H1 (cell line): ENCODE measurements at regions not wholly inside any gene's neighbourhood (a gene's known extent, or its start where the extent isn't known, plus 50 kb on each side); places are given as distances from the start of the nearest gene placed in this dataset.

Experiments used
- CTCF ChIA-PET: fragments of 300-600 bp; sonication (Branson Sonifier 250); formaldehyde crosslinking; loops from one replicate; lab custom pipeline; 2021; ENCODE audit not compliant: partially characterized antibody; lab: Charles Lee
- POLR2A ChIA-PET: fragments of 300-600 bp; sonication (Branson Sonifier 250); formaldehyde crosslinking; loops from one replicate; lab custom pipeline; 2021; ENCODE audit warnings: inconsistent platforms; ENCODE audit not compliant: partially characterized antibody; lab: Charles Lee
- DNase-seq, 2 experiments: peaks; one replicate each; pipeline versions ENCODE4 v3.0.0 to v3.0.0-alpha.2; 2010 to 2022; ENCODE audit warnings: low spot score in 2 of 2, low read depth in 1 of 2, mixed read lengths in 1 of 2
- FAIRE-seq: peaks from 2 replicates; lab custom pipeline; 2011; peaks lifted over from hg19 to GRCh38; lab: Jason Lieb, UNC
- H2AFZ ChIP-seq: 2 replicates; pipeline ENCODE4 v1.8.1; 2012; ENCODE audit warnings: low read length, inconsistent platforms
- H2AK5ac ChIP-seq: 2 replicates; pipeline ENCODE4 v1.6.1; 2013; ENCODE audit warnings: low read depth, low read length
- H2BK120ac ChIP-seq: replicated peaks from 2 replicates; pipeline ENCODE3; 2013; ENCODE audit warnings: low read depth, low read length, inconsistent platforms
- H2BK12ac ChIP-seq: 2 replicates; pipeline ENCODE4 v1.6.1; 2013; ENCODE audit warnings: low read depth, low read length
- H2BK15ac ChIP-seq: 2 replicates; pipeline ENCODE4 v1.6.1; 2013; ENCODE audit warnings: low read length
- H2BK20ac ChIP-seq: 2 replicates; pipeline ENCODE4 v1.6.1; 2013; ENCODE audit warnings: low read length
- H2BK5ac ChIP-seq: 2 replicates; pipeline ENCODE4 v1.6.1; 2013; ENCODE audit warnings: low read depth, low read length
- H3K14ac ChIP-seq: 2 replicates; pipeline ENCODE4 v1.6.1; 2013; ENCODE audit warnings: inconsistent platforms; ENCODE audit not compliant: insufficient read length
- H3K18ac ChIP-seq: 2 replicates; pipeline ENCODE4 v1.6.1; 2013; ENCODE audit warnings: low read length; ENCODE audit errors: extremely low read depth
- H3K23ac ChIP-seq: 2 replicates; pipeline ENCODE4 v1.6.1; 2013; ENCODE audit warnings: inconsistent platforms; ENCODE audit not compliant: insufficient read length
- H3K23me2 ChIP-seq: 2 replicates; pipeline ENCODE4 v1.6.1; 2013; ENCODE audit warnings: low read depth, low read length
- H3K27ac ChIP-seq: 2 replicates; pipeline ENCODE4 v1.6.1; 2011; ENCODE audit warnings: low read depth, low read length, inconsistent platforms
- H3K27me3 ChIP-seq, 4 experiments: replicated peaks in 1 of 4; 1 replicate in 1 of 4; 2 replicates in 3 of 4; pipeline versions ENCODE4 v1.6.1 to v1.8.1; 2011 to 2013; ENCODE audit warnings: low read length in 3 of 4, mild to moderate bottlenecking in 3 of 4, inconsistent platforms in 2 of 4, mixed read lengths in 2 of 4, moderate library complexity in 1 of 4; ENCODE audit not compliant: control insufficient read depth in 3 of 4, insufficient read depth in 3 of 4; ENCODE audit errors: extremely low read depth in 1 of 4
- H3K36me3 ChIP-seq, 4 experiments: 2 replicates each; pipeline versions ENCODE4 v1.6.1 to v1.8.1; 2011 to 2013; ENCODE audit warnings: mild to moderate bottlenecking in 4 of 4, low read length in 3 of 4, moderate library complexity in 2 of 4, control low read depth in 1 of 4, inconsistent platforms in 1 of 4; ENCODE audit not compliant: insufficient read depth in 4 of 4, control insufficient read depth in 2 of 4
- H3K4ac ChIP-seq: replicated peaks from 2 replicates; pipeline ENCODE3; 2013; ENCODE audit warnings: low read length, low read depth, mixed read lengths, inconsistent platforms; ENCODE audit not compliant: insufficient read length
- H3K4me1 ChIP-seq, 4 experiments: replicated peaks in 1 of 4; 1 replicate in 1 of 4; 2 replicates in 3 of 4; pipeline versions ENCODE4 v1.6.1 to v1.8.1; 2011 to 2013; ENCODE audit warnings: low read length in 3 of 4, inconsistent platforms in 2 of 4, mixed read lengths in 1 of 4; ENCODE audit not compliant: insufficient read depth in 4 of 4, control insufficient read depth in 3 of 4
- H3K4me2 ChIP-seq, 2 experiments: 2 replicates each; pipeline versions ENCODE4 v1.6.1 to v1.8.1; 2011 to 2013; ENCODE audit warnings: low read depth in 2 of 2, low read length in 2 of 2, control low read depth in 1 of 2, inconsistent platforms in 1 of 2, mild to moderate bottlenecking in 1 of 2; ENCODE audit not compliant: insufficient read depth in 1 of 2
- H3K4me3 ChIP-seq, 4 experiments: fragments of 200-600, 300-600 bp in 1 of 4; sonication (generic), shearing (Covaris generic), sonication (Bioruptor Twin) in 1 of 4; 2 replicates each; pipeline versions ENCODE4 v1.5.1 to v1.8.1; 2011 to 2016; ENCODE audit warnings: low read length in 4 of 4, low read depth in 3 of 4, control low read depth in 2 of 4, inconsistent platforms in 2 of 4, mild to moderate bottlenecking in 2 of 4, mixed read lengths in 1 of 4, moderate library complexity in 1 of 4; ENCODE audit not compliant: insufficient read depth in 2 of 4; ENCODE audit errors: extremely low read depth in 1 of 4
- H3K56ac ChIP-seq: replicated peaks from 2 replicates; pipeline ENCODE3; 2013; ENCODE audit warnings: low read depth, mild to moderate bottlenecking, mixed read lengths, low read length, inconsistent platforms; ENCODE audit not compliant: insufficient read length
- H3K79me1 ChIP-seq: 2 replicates; pipeline ENCODE4 v1.6.1; 2013; ENCODE audit warnings: low read depth, low read length, control low read depth
- H3K79me2 ChIP-seq, 2 experiments: 2 replicates each; pipeline versions ENCODE4 v1.6.1 to v1.8.1; 2012 to 2013; ENCODE audit warnings: low read length in 2 of 2, mild to moderate bottlenecking in 2 of 2, inconsistent platforms in 1 of 2; ENCODE audit not compliant: insufficient read depth in 2 of 2, control insufficient read depth in 1 of 2
- H3K9ac ChIP-seq, 4 experiments: replicated peaks in 1 of 4; 1 replicate in 1 of 4; 2 replicates in 3 of 4; pipeline versions ENCODE4 v1.6.1 to v1.8.1; 2011 to 2013; ENCODE audit warnings: low read depth in 3 of 4, low read length in 3 of 4, control low read depth in 2 of 4, mild to moderate bottlenecking in 2 of 4, moderate library complexity in 2 of 4, inconsistent platforms in 1 of 4; ENCODE audit errors: extremely low read depth in 1 of 4
- H3K9me3 ChIP-seq, 2 experiments: 2 replicates each; pipeline versions ENCODE4 v1.6.1 to v1.8.1; 2012 to 2013; ENCODE audit warnings: mild to moderate bottlenecking in 2 of 2, moderate library complexity in 2 of 2, control low read depth in 1 of 2, inconsistent platforms in 1 of 2, low read depth in 1 of 2, low read length in 1 of 2, mixed read lengths in 1 of 2; ENCODE audit not compliant: insufficient read depth in 2 of 2
- H4K20me1 ChIP-seq, 2 experiments: replicated peaks in 1 of 2; 2 replicates each; pipeline versions ENCODE3 to v1.8.1; 2011 to 2013; ENCODE audit warnings: inconsistent platforms in 2 of 2, low read length in 2 of 2, mild to moderate bottlenecking in 1 of 2; ENCODE audit not compliant: insufficient read depth in 2 of 2, control insufficient read depth in 1 of 2
- H4K5ac ChIP-seq: 2 replicates; pipeline ENCODE4 v1.6.1; 2013; ENCODE audit warnings: low read length, low read depth, mixed read lengths, inconsistent platforms; ENCODE audit not compliant: insufficient read length
- H4K8ac ChIP-seq: 2 replicates; pipeline ENCODE4 v1.8.0; 2013; ENCODE audit warnings: mild to moderate bottlenecking, moderate library complexity, low read length, inconsistent platforms; ENCODE audit not compliant: insufficient read depth; ENCODE audit errors: extremely low read depth
- H4K91ac ChIP-seq: replicated peaks from 2 replicates; pipeline ENCODE3; 2013; ENCODE audit warnings: low read length, mixed read lengths, inconsistent platforms; ENCODE audit not compliant: insufficient read length
- HDAC6 ChIP-seq: IDR thresholded peaks from one replicate; pipeline ENCODE4 v1.7.1; 2012; ENCODE audit warnings: low read depth, mild to moderate bottlenecking, inconsistent platforms, low read length, moderate library complexity
- JUN ChIP-seq: IDR thresholded peaks from 2 replicates; pipeline ENCODE4 v1.6.1; 2011; ENCODE audit warnings: low read depth, mild to moderate bottlenecking, improper control_type of control experiment, low read length
- POLR2A ChIP-seq, 2 experiments: IDR thresholded peaks; 1 replicate in 1 of 2; 2 replicates in 1 of 2; pipeline ENCODE4 v1.6.1; 2011; ENCODE audit warnings: low read depth in 2 of 2, low read length in 2 of 2, mild to moderate bottlenecking in 2 of 2; ENCODE audit errors: control extremely low read depth in 1 of 2
- SIRT6 ChIP-seq: IDR thresholded peaks from one replicate; pipeline ENCODE4 v1.7.1; 2012; ENCODE audit warnings: low read length, inconsistent platforms
- SP1 ChIP-seq: IDR thresholded peaks from 2 replicates; pipeline ENCODE4 v1.6.1; 2011; ENCODE audit warnings: low read depth, low read length
- TAF1 ChIP-seq: IDR thresholded peaks from 2 replicates; pipeline ENCODE4 v1.6.1; 2011; ENCODE audit warnings: mild to moderate bottlenecking, low read depth, low read length
- WGBS, 2 experiments: shearing (Covaris generic) in 1 of 2; methylation state at CpG; one replicate each; pipeline versions ENCODE4 v1.1.6 to v1.1.7; 2013 to 2015; ENCODE audit warnings: low lambda C conversion rate in 2 of 2, mixed read lengths in 2 of 2, inconsistent platforms in 1 of 2, low coverage in 1 of 2, missing lambda C conversion rate in 1 of 2; ENCODE audit not compliant: insufficient replicate concordance in 2 of 2, insufficient coverage in 1 of 2, insufficient read length in 1 of 2; ENCODE audit errors: extremely low coverage in 1 of 2, missing lambda C conversion rate in 1 of 2; 5-methylcytosine and 5-hydroxymethylcytosine counted together

- Histone ChIP-seq H2BK12ac (no peak overlapping the region), H3K4me2 (no peak overlapping the region), H3K4ac (no peak overlapping the region), H3K79me2 (no peaks in the 10 kb centered on the region), H4K5ac (no peak overlapping the region), H2BK5ac (no peak overlapping the region), H2AFZ (no peak overlapping the region), H3K27ac (no peak overlapping the region), H3K36me3 (no peaks in the 10 kb centered on the region), H4K8ac (no peak overlapping the region; the same call in 1 of the 2 replicates), H3K4me1 (no peaks in the 10 kb centered on the region), H3K4me3 (no peak overlapping the region), H3K23me2 (peaks cover 9% of the 10 kb centered on the region; the same call in 1 of the 2 replicates), H3K18ac (no peak overlapping the region), H4K20me1 (peaks cover 0 to 5% of the 10 kb centered on the region in 2 experiments), H3K23ac (no peak overlapping the region), H3K9me3 (peaks cover 0 to 4% of the 10 kb centered on the region in 2 experiments; a peak in 1 of 4 replicates), H3K79me1 (no peaks in the 10 kb centered on the region), H2BK120ac (no peak overlapping the region), H2AK5ac (no peak overlapping the region), H2BK15ac (no peak overlapping the region), H2BK20ac (no peak overlapping the region), H3K14ac (no peak overlapping the region), H3K27me3 (no peaks in the 10 kb centered on the region), H3K9ac (no peak overlapping the region), H3K56ac (no peak overlapping the region), H4K91ac (no peak overlapping the region)
- ChIA-PET CTCF (interaction anchor here (0.9 to 2.1 kb wide), 3 partner anchors 130 to 208 kb away, joined by 3 to 5 read pairs (median 4); no protein-coding TSS in a partner anchor), POLR2A (no interaction called here)
- FAIRE-seq: no peak
- 86% methylated on average over 11 of the region's 11 CpGs; no CpG with 5 or more reads in 1 of the 2 experiments for WGBS, 2 experiments
- TF ChIP-seq JUN (no peak), SIRT6 (no peak), TAF1 (no peak), SP1 (no peak), POLR2A (IDR thresholded peaks at IDR 0.05; ENCODE audit: control extremely low read depth in 1 of 2, low read depth in 2 of 2, low read length in 2 of 2) (no peak), HDAC6 (no peak)
- no peak for DNase-seq
These were observed 867.6 kb downstream of the TBC1D22A start for GRCh38 chr22:47629791-47630655.
